Kidney tubule cell (primary cell): ENCODE measurements at regions not wholly inside any gene's neighbourhood (a gene's known extent, or its start where the extent isn't known, plus 50 kb on each side); places are given as distances from the start of the nearest gene placed in this dataset.
A peak's percentile ranks its signal among the peaks of the same experiment; 100 is the strongest.

Source experiments
- DNase-seq: peaks from one replicate; pipeline ENCODE4 v3.0.0-alpha.2; 2018; ENCODE audit warnings: low spot score

DNA sequence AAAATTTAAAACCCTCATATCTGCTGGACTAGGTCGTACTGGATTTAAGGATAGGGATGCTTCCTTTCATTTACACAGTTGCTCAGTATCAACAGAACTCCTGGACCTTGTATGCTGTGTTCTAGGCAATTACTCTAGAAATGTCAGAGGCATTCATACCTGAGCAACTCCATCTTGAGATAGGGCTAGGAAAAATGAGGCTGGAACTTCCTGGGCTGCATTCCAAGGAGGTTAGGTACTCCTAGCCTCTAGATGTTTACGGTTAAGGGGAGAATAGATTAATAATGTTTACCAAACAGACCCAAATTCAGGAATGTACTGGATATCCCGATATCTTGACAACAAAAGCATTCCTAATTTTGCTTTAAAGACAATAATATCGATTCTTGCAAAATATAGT, 84.7 kb upstream of the NLGN4X start:
- DNase-seq, result peak; percentile 9

DNA sequence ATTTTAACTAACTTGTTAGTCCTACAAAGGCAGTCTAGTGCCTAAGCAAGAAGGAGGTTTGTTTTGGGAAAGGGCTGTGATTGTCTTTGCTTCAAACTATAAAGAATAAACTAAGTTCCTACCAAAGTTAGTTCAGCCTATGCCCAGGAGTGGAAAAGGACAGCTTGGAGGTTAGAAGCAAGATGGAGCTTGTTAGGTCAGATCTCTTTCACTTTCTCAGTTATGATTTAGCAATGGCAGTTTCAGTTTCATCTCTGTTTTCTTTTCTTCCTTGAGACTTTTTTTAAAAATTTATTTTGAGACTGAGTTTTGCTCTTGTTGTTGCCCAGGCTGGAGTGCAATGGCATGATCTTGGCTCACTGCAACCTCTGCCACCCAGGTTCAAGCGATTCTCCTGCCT, 82.9 kb upstream of the NLGN4X start:
- no peak for DNase-seq

DNA sequence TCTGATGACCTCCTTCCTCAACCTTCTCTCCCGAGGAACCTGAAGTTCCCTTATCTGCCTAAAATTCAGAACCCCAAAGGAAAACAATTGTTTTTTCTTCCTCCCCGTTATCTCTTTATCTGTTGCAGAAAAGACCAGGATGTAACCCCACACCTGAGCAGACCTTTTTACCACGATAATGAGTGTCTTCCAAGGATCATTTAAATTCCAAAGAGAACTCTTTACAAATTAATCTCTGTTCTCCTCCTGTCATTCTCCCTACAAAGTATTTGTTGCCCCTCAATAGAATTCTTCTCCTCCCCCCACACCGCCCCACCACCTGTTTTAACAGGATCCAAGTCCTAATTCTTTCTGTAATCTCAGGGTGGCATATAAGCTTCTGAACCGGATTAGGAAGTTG, 78.5 kb upstream of the NLGN4X start:
- no peak for DNase-seq

DNA sequence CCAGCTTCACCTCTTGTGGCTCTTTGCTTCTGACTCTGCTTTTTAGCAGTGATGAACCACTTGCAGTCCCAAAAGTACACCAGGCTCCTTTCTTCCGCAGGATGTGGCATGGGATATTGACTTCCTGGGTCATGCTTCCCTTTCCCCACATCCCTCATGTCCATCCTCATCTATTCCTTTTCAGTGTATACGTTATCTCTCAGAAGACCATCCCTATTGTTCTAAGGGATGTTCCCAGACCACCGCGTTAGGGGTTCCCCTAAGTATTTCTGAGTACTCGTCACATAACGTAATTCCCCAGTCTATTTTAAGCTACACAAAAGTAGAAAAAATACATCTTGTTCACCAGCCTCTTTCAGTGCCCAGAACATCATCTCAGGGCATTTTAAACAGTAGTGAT, 71.1 kb upstream of the NLGN4X start:
- DNase-seq, result no peak

DNA sequence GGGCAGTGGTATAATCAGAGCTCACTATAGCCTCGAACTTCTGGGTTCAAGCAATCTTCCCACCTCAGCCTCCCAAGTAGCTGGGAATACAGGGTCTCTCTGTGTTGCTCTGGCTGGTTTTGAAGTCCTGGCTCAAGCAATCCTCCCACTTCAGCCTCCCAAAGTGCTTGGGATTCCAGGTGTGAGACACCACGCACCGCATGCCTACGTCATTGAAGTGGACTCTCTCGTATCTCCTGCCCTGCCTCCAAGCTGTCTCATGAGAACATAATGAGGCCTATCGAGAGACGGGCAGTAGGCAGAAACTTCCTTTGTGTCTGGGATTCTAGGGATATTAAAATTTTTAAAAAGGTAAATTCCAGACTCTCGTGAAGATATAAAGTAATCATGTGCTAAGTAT, 65.0 kb upstream of the NLGN4X start:
- DNase-seq, result no peak

DNA sequence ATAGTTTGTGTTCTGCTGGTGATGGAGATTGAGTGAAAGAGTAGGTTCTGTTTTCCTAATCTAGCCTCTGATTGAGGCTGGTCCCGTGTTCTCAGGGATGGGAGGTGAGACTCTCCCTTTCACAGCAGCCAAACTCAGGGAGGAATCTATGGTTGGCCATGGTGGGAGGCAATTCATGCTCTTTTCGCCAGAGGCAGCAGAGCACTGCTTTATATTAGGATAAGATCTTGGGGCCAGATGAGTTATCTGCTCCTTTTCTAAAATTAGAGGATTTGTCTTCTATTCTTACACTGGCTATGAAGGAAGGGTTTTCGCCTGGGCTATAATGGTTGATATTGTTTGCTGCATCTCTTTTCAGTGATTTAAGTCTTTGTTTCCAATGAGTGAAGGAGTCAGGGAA, 63.9 kb upstream of the NLGN4X start:
- no peak for DNase-seq

DNA sequence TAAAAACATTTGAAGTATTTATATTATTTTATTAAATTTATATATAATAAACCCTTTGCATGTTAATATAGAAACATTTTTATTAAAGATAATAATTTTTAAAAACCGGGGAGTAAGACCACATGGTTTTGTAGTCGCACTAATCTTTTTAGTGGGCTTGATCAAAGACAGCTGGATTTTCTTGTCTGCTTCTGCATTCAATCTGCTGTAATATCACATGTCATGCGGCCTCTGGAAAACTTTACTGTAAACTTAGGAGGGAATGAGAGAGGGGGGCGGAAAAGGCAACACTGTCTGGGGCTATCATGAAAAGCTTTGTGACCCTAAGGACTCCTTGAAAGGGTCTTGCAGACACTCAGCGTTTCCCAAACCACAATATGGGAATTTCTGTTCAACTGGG, 62.8 kb upstream of the NLGN4X start:
- DNase-seq, result no peak

DNA sequence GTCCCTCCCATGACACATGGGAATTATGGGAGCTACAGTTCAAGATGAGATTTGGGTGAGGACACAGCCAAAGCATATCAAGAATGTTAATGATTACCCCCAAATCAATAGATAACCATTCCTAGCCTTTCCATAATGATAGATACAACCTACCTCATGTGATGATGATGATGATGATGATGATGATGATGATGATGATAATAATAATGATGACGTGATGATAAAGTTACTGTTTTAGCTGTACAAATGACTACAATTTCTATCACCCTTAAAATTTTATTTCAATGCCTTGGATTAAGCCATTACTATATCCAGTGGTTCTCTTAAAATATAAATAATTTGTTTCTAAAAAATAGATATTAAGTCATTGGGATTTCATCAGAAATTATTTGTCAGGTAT, 55.2 kb upstream of the NLGN4X start:
- DNase-seq, result no peak

DNA sequence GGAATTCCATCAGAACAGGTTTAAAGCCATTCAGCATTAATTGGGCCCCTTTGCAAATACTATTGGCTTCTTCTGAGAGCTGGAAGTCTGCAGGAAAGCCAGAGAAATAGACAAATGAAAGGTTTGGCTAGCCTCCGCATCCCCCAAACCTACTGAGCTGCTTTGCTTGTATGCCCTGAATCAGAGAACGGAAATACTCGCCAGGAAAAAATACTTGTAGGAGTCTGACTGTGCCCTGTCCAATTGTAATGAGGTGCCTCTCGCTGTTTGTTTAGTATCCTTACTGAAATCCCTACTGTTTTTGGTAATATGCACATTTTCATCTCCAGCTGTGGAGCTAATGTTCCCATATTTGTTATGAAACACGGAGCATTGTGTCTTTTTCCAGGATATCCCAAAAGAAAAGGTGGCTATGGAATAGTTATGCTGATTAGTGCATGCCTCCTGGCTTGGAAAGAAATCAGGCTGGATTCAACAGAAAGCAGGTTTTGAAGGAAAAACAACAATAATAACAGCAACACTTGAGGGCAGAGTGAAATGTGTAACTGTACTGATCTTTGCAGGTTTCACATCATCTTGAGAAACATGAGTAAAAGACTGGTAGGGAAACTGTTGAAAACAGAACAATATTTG, 50.7 kb upstream of the NLGN4X start:
- DNase-seq, result no peak
